ENCODE measurements at regions not wholly inside any gene's neighbourhood (a gene's known extent, or its start where the extent isn't known, plus 50 kb on each side); places are given as distances from the start of the nearest gene placed in this dataset.

DNA sequence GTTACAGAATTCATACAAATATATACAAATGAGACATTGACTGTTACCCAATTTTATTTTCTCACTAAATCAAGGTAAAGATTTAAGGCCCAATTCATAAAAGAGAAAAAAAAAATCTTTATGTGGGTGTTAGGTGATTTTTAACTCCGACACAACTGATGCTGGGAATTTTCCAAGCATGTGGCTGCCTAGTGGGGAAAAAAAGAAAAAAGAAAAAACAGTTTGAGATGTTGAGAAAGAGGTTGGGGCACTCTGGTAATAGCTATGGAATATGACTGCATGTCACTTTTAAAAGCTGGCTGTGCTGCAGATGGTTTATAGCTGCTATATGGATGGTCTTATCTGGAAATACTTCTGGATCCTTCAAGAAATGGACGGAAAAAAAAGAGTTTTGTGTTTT is 739.9 kb upstream of the SOX9 start:
- no TSS peak for BruUV-seq (replicated peaks)
- Mint-ChIP-seq H3K36me3 (ENCODE audit: insufficient read depth, unreplicated experiment) (no peaks in the 10 kb centered on the region), H3K27me3 (ENCODE audit: unreplicated experiment) (no peaks in the 10 kb centered on the region), H3K4me1 (ENCODE audit: low read depth, unreplicated experiment) (no peaks in the 10 kb centered on the region), H3K4me3 (ENCODE audit: low read depth, unreplicated experiment) (no peak overlapping the region), H3K27ac (ENCODE audit: unreplicated experiment) (no peak overlapping the region), H3K9me3 (ENCODE audit: low read depth, unreplicated experiment) (no peaks in the 10 kb centered on the region)
- CTCF ChIA-PET, result interaction anchor here (0.7 kb wide), 1 partner anchor 1089 kb away, joined by 3 read pairs; no protein-coding TSS in a partner anchor
- intact Hi-C loops (cut with micrococcal nuclease; ENCODE audit: unreplicated experiment), result no loop called here
- no peak for DNase-seq
- TF ChIP-seq, protein P1, sequence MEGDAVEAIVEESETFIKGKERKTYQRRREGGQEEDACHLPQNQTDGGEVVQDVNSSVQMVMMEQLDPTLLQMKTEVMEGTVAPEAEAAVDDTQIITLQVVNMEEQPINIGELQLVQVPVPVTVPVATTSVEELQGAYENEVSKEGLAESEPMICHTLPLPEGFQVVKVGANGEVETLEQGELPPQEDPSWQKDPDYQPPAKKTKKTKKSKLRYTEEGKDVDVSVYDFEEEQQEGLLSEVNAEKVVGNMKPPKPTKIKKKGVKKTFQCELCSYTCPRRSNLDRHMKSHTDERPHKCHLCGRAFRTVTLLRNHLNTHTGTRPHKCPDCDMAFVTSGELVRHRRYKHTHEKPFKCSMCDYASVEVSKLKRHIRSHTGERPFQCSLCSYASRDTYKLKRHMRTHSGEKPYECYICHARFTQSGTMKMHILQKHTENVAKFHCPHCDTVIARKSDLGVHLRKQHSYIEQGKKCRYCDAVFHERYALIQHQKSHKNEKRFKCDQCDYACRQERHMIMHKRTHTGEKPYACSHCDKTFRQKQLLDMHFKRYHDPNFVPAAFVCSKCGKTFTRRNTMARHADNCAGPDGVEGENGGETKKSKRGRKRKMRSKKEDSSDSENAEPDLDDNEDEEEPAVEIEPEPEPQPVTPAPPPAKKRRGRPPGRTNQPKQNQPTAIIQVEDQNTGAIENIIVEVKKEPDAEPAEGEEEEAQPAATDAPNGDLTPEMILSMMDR (IDR thresholded peaks at IDR 0.05; ENCODE audit: unreplicated experiment), result no peak

DNA sequence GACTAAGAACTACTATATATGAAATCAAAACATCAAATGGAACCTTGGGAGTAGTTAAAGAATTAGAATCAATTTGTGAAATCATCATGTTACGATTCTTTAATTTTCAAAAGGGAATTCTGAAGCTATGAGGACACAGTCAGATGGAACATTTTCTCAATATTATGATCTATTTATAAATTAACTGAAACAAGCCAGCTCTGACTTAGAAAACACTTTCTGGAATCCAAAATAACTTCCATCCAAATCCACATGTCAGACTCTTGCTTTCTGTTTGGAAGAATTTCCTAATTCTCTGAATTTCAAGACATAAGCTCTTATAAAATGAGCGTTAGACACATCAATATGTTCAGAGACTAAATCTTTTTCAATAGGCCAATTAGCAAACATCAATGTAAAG is 737.7 kb upstream of the SOX9 start:
- CTCF ChIA-PET, result interaction anchor here (0.7 kb wide), 1 partner anchor 240 kb away, joined by 5 read pairs; no protein-coding TSS in a partner anchor
- intact Hi-C loops (cut with micrococcal nuclease; ENCODE audit: unreplicated experiment), result no loop called here
- Mint-ChIP-seq H3K4me1 (ENCODE audit: low read depth, unreplicated experiment) (no peaks in the 10 kb centered on the region), H3K36me3 (ENCODE audit: insufficient read depth, unreplicated experiment) (no peaks in the 10 kb centered on the region), H3K4me3 (ENCODE audit: low read depth, unreplicated experiment) (no peak overlapping the region), H3K27me3 (ENCODE audit: unreplicated experiment) (no peaks in the 10 kb centered on the region), H3K27ac (ENCODE audit: unreplicated experiment) (no peak overlapping the region), H3K9me3 (ENCODE audit: low read depth, unreplicated experiment) (peaks cover 2% of the 10 kb centered on the region)
- no TSS peak for BruUV-seq (replicated peaks)
- TF ChIP-seq, protein P1 (IDR thresholded peaks at IDR 0.05; ENCODE audit: unreplicated experiment), result no peak
- no peak for DNase-seq

DNA sequence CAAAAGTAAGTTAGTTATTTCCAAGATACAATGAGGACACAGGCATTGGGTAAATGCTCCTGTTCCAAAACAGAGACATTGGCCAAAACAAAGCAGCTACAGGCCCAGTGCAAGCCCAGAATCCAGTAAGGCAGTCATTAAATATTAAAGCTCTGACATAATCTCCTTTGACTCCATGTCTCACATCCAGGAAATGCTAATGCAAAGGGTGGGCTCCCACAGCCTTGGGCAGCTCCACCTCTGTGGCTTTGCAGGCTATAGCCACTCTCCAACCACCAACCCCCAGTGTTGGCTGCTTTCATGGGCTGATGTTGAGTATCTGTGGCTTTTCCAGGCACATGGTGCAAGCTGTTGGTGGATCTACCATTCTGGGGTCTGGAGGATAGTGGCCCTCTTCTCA is 733.4 kb upstream of the SOX9 start:
- CTCF ChIA-PET, result no interaction called here
- Mint-ChIP-seq H3K9me3 (ENCODE audit: low read depth, unreplicated experiment) (peaks cover 8% of the 10 kb centered on the region), H3K4me1 (ENCODE audit: low read depth, unreplicated experiment) (peaks cover under 1% of the 10 kb centered on the region), H3K27ac (ENCODE audit: unreplicated experiment) (no peak overlapping the region), H3K4me3 (ENCODE audit: low read depth, unreplicated experiment) (no peak overlapping the region), H3K27me3 (ENCODE audit: unreplicated experiment) (no peaks in the 10 kb centered on the region), H3K36me3 (ENCODE audit: insufficient read depth, unreplicated experiment) (no peaks in the 10 kb centered on the region)
- BruUV-seq (replicated peaks), result no TSS peak
- no peak for DNase-seq
- intact Hi-C loops (cut with micrococcal nuclease; ENCODE audit: unreplicated experiment), result no loop called here
- TF ChIP-seq, protein P1 (IDR thresholded peaks at IDR 0.05; ENCODE audit: unreplicated experiment), result no peak

DNA sequence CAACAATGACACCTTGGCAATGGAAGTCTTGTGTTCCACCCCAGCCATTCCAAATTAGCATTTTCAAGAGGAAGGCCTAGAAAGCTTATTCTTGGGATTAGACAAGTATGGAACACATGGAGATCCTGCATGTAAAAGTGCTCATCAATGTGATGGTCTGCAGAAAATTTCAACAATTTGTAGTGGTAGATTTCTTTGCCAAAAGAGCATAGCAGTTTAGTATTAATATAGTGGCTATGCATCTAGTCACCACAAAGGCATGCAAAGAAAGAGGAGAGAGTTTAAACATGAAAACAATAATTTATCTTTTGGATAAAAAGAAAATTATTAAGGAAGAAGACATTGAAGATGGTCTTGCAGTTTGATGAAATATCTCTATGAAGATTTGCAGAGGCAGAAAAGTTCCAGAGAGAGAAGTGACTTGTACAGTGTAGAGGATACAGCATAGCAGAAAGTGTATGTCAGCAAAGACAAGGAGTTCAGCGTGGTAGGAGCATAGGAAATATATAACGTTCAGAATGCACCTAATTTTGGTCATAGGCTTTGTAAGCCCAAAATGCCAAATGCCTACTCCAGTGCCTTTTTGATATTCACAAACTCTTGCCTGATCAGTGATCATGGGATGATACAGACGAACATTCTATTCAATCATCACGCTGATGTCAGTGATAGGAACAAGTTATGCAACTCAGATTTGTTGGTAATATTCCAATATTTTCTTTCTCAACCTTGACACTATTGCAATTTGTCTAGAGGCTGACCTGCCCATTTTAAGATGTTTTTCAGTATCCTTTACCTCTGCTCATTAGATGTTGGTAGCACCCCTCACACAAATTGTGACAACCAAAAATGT is 727.9 kb upstream of the SOX9 start:
- Mint-ChIP-seq H3K9me3 (ENCODE audit: low read depth, unreplicated experiment) (peaks cover 6% of the 10 kb centered on the region), H3K36me3 (ENCODE audit: insufficient read depth, unreplicated experiment) (no peaks in the 10 kb centered on the region), H3K4me1 (ENCODE audit: low read depth, unreplicated experiment) (peaks cover 10% of the 10 kb centered on the region), H3K27me3 (ENCODE audit: unreplicated experiment) (no peaks in the 10 kb centered on the region), H3K27ac (ENCODE audit: unreplicated experiment) (no peak overlapping the region), H3K4me3 (ENCODE audit: low read depth, unreplicated experiment) (no peak overlapping the region)
- BruUV-seq (replicated peaks), result no TSS peak
- no peak for DNase-seq
- TF ChIP-seq, protein P1 (IDR thresholded peaks at IDR 0.05; ENCODE audit: unreplicated experiment), result no peak
- CTCF ChIA-PET, result no interaction called here
- intact Hi-C loops (cut with micrococcal nuclease; ENCODE audit: unreplicated experiment), result no loop called here
